ENCODE measurements at regions not wholly inside any gene's neighbourhood (a gene's known extent, or its start where the extent isn't known, plus 50 kb on each side); places are given as distances from the start of the nearest gene placed in this dataset.
"Not testable (repeated sequence)": the region's sequence is repeated elsewhere in the genome, so short reads cannot be mapped to it uniquely, and the experiment has no call there.

- TF ChIP-seq CTCF (IDR thresholded peaks at IDR 0.05; ENCODE audit: low read depth, low read length, poor library complexity, severe bottlenecking); EZH2phosphoT487 (IDR thresholded peaks at IDR 0.05; ENCODE audit: borderline replicate concordance, low read length): not testable (repeated sequence)
Measured at GRCh38 chr14:105914281-105914680, 387.9 kb downstream of the TMEM121 start.

All from DOHH2 (cell line).